ENCODE measurements at regions not wholly inside any gene's neighbourhood (a gene's known extent, or its start where the extent isn't known, plus 50 kb on each side); places are given as distances from the start of the nearest gene placed in this dataset.
A peak's percentile ranks its signal among the peaks of the same experiment; 100 is the strongest.

DNA sequence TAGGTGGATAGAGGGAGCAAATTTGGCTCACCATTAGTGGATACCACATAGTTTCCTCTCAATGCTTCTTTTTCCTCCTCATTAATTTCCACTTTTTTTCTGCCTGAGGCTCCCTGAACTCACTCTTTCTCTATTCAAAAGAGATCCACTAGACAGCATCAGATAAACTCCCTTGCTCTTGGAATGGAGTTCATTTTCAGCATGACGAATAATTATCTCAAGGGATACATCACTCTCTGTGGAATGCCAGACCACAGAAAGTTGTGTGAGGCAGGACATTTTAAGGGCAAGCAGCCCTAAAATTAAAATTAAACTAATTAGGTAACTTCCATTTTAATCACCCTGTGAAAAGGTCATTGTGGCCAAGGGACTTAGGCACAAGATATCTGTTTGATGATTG is 1920.1 kb upstream of the CELF4 start:
- H3K9me3 ChIP-seq (ENCODE audit: control insufficient read depth in 2 of 3, insufficient read depth in 1 of 3, low read length in 3 of 3) = no peaks in the 10 kb centered on the region
- FAIRE-seq (no peak), DNase-seq (peak in 1 of 5 donors; percentile 5)
- no peak overlapping the region for H3K27ac ChIP-seq (ENCODE audit: low read depth in 2 of 2, low read length in 2 of 2)
- H3K27me3 ChIP-seq (ENCODE audit: control insufficient read depth, insufficient read depth, low read length) = no peaks in the 10 kb centered on the region
- no peak overlapping the region for H3K9ac ChIP-seq (ENCODE audit: low read length in 3 of 3)
- H3K36me3 ChIP-seq (ENCODE audit: control insufficient read depth in 2 of 3, insufficient read depth in 3 of 3, low read length in 3 of 3) = no peaks in the 10 kb centered on the region
- TF ChIP-seq, protein P1, sequence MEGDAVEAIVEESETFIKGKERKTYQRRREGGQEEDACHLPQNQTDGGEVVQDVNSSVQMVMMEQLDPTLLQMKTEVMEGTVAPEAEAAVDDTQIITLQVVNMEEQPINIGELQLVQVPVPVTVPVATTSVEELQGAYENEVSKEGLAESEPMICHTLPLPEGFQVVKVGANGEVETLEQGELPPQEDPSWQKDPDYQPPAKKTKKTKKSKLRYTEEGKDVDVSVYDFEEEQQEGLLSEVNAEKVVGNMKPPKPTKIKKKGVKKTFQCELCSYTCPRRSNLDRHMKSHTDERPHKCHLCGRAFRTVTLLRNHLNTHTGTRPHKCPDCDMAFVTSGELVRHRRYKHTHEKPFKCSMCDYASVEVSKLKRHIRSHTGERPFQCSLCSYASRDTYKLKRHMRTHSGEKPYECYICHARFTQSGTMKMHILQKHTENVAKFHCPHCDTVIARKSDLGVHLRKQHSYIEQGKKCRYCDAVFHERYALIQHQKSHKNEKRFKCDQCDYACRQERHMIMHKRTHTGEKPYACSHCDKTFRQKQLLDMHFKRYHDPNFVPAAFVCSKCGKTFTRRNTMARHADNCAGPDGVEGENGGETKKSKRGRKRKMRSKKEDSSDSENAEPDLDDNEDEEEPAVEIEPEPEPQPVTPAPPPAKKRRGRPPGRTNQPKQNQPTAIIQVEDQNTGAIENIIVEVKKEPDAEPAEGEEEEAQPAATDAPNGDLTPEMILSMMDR (IDR thresholded peaks at IDR 0.05; ENCODE audit: borderline replicate concordance, extremely low read depth, insufficient read depth) = no peak
- H3K4me3 ChIP-seq (ENCODE audit: low read length in 3 of 3) = no peak overlapping the region
- intact Hi-C loops (cut with DNase I) = no loop called here
- H3K4me1 ChIP-seq (ENCODE audit: control insufficient read depth in 2 of 3, insufficient read depth in 2 of 3, low read depth in 1 of 3, low read length in 3 of 3) = no peaks in the 10 kb centered on the region

DNA sequence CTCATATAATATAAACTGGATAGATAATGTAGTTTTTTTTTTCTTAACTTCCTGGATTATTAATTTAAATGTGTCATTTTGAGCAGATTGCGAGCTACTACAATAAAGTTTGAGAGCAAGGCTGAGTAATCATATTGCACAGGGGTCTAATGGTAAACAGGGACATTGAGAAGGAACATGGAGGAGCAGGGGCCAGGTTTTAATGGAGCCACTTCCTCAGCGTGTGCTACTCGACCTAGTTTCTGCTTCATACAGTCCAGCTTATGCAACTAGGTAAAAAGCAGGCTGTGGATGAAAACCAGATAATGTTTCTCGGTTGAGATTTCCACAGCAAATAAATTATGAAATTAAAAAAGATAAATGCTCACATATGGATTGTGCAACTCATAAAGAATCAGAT is 1915.7 kb upstream of the CELF4 start:
- FAIRE-seq (no peak), DNase-seq (no peak)
- H3K27me3 ChIP-seq (ENCODE audit: control insufficient read depth, insufficient read depth, low read length) = no peaks in the 10 kb centered on the region
- intact Hi-C loops (cut with DNase I) = no loop called here
- H3K36me3 ChIP-seq (ENCODE audit: control insufficient read depth in 2 of 3, insufficient read depth in 3 of 3, low read length in 3 of 3) = no peaks in the 10 kb centered on the region
- H3K4me3 ChIP-seq (ENCODE audit: low read length in 3 of 3) = no peak overlapping the region
- H3K9me3 ChIP-seq (ENCODE audit: control insufficient read depth in 2 of 3, insufficient read depth in 1 of 3, low read length in 3 of 3) = no peaks in the 10 kb centered on the region
- H3K9ac ChIP-seq (ENCODE audit: low read length in 3 of 3) = no peak overlapping the region
- TF ChIP-seq, protein P1 (IDR thresholded peaks at IDR 0.05; ENCODE audit: borderline replicate concordance, extremely low read depth, insufficient read depth) = no peak
- H3K27ac ChIP-seq (ENCODE audit: low read depth in 2 of 2, low read length in 2 of 2) = no peak overlapping the region
- no peaks in the 10 kb centered on the region for H3K4me1 ChIP-seq (ENCODE audit: control insufficient read depth in 2 of 3, insufficient read depth in 2 of 3, low read depth in 1 of 3, low read length in 3 of 3)

DNA sequence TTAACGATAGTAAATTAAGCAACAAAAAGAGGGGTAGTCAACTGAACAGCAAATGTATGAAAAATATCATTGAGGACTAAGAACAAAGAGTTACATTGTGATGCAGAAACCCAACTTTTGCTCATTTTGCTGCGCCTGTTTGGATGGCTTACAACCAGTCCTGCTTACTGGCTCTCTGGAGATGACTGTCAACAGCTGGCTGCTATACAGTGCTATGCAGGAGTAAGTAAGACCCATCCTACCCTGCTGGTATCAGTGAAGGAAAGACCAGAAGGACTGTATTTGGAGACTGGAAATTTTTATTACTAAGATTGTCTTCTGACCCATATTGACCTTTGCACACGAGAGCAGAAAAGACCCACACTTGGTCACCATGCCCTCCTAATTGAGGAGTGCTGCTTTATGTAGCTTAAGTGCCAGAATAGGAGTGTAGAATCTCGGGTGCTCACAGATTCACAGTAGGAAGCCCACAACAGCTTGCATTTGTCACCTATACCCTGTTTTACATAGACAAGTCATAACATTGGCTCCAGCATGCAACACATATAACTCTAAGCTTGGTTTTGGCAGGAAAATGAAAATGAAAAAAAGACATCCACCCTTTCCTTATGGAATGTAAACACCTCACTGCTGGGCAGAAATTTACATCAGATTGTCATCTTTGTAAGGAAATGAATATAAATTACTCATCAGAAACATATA is 1915.0 kb upstream of the CELF4 start:
- FAIRE-seq = no peak
- H3K4me1 ChIP-seq (ENCODE audit: control insufficient read depth in 2 of 3, insufficient read depth in 2 of 3, low read depth in 1 of 3, low read length in 3 of 3) = no peaks in the 10 kb centered on the region
- intact Hi-C loops (cut with DNase I) = no loop called here

More for the DNA sequence above, 1915.0 kb upstream of the CELF4 start:
- no peak overlapping the region for H3K4me3 ChIP-seq (ENCODE audit: low read length in 3 of 3)
- H3K9me3 ChIP-seq (ENCODE audit: control insufficient read depth in 2 of 3, insufficient read depth in 1 of 3, low read length in 3 of 3) = no peaks in the 10 kb centered on the region
- no peaks in the 10 kb centered on the region for H3K36me3 ChIP-seq (ENCODE audit: control insufficient read depth in 2 of 3, insufficient read depth in 3 of 3, low read length in 3 of 3)
- H3K27ac ChIP-seq (ENCODE audit: low read depth in 2 of 2, low read length in 2 of 2) = no peak overlapping the region
- TF ChIP-seq, protein P1 (IDR thresholded peaks at IDR 0.05; ENCODE audit: borderline replicate concordance, extremely low read depth, insufficient read depth) = no peak
- DNase-seq = no peak
- no peaks in the 10 kb centered on the region for H3K27me3 ChIP-seq (ENCODE audit: control insufficient read depth, insufficient read depth, low read length)
- H3K9ac ChIP-seq (ENCODE audit: low read length in 3 of 3) = no peak overlapping the region
